GM21367 (cell line): ENCODE measurements at regions not wholly inside any gene's neighbourhood (a gene's known extent, or its start where the extent isn't known, plus 50 kb on each side); places are given as distances from the start of the nearest gene placed in this dataset.
"Not testable (repeated sequence)": the region's sequence is repeated elsewhere in the genome, so short reads cannot be mapped to it uniquely, and the experiment has no call there.

Source experiments
- ATAC-seq: cut with Tn5 transposase; IDR thresholded peaks from one replicate; pipeline ENCODE4 v1.9.1; 2021; ENCODE audit not compliant: unreplicated experiment

- ATAC-seq: no peak
These were observed 73.6 kb upstream of the TIAM2 start for GRCh38 chr6:154921482-154921881.

- no peak for ATAC-seq
These were observed 71.8 kb upstream of the TIAM2 start for GRCh38 chr6:154923199-154923869.

GRCh38 chr6:154925130-154925529 is 70.0 kb upstream of the TIAM2 start:
- no peak for ATAC-seq

- ATAC-seq: no peak
These were observed 68.7 kb upstream of the TIAM2 start for GRCh38 chr6:154926366-154926765.

DNA sequence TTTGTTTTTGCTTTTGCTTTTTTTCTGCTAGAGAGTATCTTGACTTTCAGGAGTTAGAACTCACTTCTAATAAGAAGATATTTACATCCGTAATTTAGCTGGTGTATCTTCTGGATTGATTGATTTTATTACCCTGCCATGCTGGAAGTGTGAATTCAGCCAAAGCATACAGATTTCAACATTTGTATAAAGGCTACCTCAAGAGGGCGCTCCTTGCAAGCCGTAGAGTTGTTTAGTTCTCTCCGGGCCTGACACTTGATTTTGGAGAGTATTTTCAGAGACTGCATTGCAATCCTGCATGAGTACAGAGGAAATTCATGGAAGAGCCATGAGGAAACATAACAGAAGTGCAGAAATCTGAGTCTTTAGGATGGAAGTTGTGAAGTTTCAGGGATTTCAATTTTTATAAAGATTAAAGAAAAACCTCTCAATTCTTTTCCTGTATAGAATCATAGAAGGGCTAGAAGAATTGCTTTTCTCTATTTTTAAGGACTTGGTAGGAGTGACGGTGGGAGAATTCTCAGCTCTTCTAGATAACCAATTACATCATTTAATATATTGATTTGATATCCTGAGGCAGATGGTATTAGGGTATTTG is 66.7 kb upstream of the TIAM2 start:
- peak; percentile 87 for ATAC-seq

GRCh38 chr6:154930451-154930851 is 64.7 kb upstream of the TIAM2 start:
- no peak for ATAC-seq

DNA sequence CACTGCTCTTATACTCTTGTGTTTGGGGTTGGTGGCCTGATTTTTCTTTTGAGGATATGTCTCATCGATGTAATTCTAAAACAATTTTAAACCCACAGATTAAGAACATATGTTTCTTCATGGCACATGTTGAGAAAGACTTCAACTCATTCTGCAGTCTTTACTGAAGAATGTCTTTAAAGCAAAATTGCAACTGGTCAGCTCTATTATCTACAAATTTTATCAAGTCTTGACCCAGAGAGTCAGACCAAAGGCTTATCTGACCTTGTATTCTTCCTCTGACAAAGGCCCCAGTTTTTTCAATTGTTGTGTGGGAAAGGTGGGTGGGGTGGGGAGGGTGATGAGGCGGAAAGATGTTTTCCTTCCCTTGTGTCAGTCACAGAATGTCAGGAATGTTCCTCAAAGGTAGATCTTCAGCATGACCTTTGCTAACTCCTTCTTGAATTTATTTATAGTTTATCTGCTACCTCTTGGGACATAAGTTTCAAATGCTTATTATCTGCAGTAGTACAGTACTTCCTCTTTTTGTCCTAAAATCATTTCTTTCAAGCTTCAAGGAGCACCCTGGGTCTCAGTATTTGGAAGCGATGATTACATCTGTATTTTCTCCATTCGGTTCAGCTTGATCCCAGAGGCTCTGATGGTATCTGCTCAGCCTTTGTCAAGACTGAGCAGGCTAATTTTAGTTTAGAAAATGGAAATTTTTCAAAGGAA is 63.2 kb upstream of the TIAM2 start:
- ATAC-seq: no peak

GRCh38 chr6:154932515-154933027 is 62.5 kb upstream of the TIAM2 start:
- no peak for ATAC-seq

GRCh38 chr6:154933181-154933827 is 61.8 kb upstream of the TIAM2 start:
- no peak for ATAC-seq

GRCh38 chr6:154937306-154938220 is 57.6 kb upstream of the TIAM2 start:
- ATAC-seq: no peak

- no peak for ATAC-seq
These were observed 56.9 kb upstream of the TIAM2 start for GRCh38 chr6:154938221-154938580.

GRCh38 chr6:154938727-154939285 is 56.3 kb upstream of the TIAM2 start:
- ATAC-seq: not testable (repeated sequence)

GRCh38 chr6:154942770-154943169 is 52.3 kb upstream of the TIAM2 start:
- no peak for ATAC-seq

DNA sequence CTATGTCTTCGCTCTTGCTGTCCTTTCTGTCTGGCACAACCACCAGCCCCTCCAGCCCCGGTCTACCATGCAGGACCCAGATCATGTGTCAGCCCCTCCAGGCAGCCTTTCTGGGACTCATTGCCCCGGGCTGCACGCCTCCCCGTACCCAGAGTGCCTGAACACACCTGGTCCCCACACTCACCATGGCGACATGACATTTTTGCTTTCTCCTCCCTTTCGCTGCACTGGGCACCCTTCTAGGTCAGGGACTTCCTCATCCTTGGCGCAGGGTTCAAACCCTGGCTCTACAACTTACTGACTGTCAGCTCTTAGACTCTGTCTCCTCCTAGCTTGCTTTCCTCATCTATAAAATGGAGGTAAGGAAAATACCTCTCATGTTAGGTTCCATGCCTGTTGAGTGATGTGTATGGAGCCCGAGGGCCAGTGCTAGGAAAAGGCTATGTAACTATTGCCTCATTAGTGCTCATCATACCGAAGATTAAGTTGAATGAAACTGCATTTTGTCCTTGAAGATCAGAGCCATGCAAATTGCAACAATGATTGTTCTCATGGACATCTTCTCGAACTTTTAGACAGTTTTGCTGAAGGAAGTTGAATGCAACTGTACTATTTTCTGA is 49.7 kb upstream of the TIAM2 start:
- ATAC-seq: no peak
